ENCODE measurements at regions not wholly inside any gene's neighbourhood (a gene's known extent, or its start where the extent isn't known, plus 50 kb on each side); places are given as distances from the start of the nearest gene placed in this dataset.

DNA sequence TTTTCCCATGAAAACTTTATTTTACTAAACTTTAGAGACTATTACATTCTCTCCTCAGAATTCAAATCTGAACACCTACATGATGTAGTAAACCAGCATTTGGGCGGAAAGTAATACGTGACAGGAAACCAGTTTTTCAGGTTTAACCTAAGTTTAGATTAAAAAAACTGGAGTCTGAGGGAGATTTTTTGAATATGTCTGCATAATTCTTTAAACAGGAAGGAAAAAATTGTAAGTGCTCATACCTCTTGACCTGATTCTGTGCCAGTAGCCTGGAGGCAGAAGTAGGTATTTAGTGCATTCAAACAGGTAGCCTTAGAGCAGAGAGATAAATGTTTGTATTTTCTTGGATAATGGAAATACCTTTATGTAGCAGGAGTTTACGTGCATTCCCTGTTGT lies 224.3 kb downstream of the MDFIC start:
- intact Hi-C loops (cut with DNase I): no loop called here

DNA sequence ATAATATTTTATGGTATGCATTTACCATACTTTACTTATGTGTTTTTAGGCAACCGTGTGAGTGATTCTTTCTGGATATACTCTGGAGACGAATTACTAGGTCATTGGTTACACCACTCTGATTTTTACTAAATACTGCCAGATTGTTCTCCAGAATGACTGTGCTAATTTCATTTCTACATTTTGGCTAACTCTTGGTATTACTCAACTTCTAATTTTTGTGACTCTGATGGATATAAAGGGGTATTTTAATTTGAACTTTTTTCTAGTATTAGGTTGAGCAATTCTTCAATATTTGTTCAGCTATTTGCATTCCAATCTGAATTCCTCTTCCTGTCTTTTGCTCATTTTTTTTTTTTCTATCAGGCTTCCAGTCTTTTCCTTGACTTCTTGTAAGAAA lies 223.6 kb downstream of the MDFIC start:
- intact Hi-C loops (cut with DNase I): no loop called here
- TF ChIP-seq, protein P1, sequence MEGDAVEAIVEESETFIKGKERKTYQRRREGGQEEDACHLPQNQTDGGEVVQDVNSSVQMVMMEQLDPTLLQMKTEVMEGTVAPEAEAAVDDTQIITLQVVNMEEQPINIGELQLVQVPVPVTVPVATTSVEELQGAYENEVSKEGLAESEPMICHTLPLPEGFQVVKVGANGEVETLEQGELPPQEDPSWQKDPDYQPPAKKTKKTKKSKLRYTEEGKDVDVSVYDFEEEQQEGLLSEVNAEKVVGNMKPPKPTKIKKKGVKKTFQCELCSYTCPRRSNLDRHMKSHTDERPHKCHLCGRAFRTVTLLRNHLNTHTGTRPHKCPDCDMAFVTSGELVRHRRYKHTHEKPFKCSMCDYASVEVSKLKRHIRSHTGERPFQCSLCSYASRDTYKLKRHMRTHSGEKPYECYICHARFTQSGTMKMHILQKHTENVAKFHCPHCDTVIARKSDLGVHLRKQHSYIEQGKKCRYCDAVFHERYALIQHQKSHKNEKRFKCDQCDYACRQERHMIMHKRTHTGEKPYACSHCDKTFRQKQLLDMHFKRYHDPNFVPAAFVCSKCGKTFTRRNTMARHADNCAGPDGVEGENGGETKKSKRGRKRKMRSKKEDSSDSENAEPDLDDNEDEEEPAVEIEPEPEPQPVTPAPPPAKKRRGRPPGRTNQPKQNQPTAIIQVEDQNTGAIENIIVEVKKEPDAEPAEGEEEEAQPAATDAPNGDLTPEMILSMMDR (IDR thresholded peaks at IDR 0.05): no peak
- TF ChIP-seq POLR2A (IDR thresholded peaks at IDR 0.05): no peak
- no peak for TF ChIP-seq EP300 (IDR thresholded peaks at IDR 0.05)

More for the DNA sequence above, 224.3 kb downstream of the MDFIC start:
- 87 to 93% (median 88%) methylated on average over 3 of the region's 3 CpGs for WGBS, 3 donors
- DNase-seq: no peak
- TF ChIP-seq POLR2A (IDR thresholded peaks at IDR 0.05) (no peak), EP300 (IDR thresholded peaks at IDR 0.05) (no peak)
- TF ChIP-seq, protein P1 (IDR thresholded peaks at IDR 0.05): no peak
- H3K4me3 ChIP-seq: no peak overlapping the region
- no peak overlapping the region for H3K27ac ChIP-seq
- no peaks in the 10 kb centered on the region for H3K9me3 ChIP-seq
- H3K36me3 ChIP-seq: no peaks in the 10 kb centered on the region
- H3K4me1 ChIP-seq (ENCODE audit: insufficient read depth): no peaks in the 10 kb centered on the region
- no peaks in the 10 kb centered on the region for H3K27me3 ChIP-seq

DNA sequence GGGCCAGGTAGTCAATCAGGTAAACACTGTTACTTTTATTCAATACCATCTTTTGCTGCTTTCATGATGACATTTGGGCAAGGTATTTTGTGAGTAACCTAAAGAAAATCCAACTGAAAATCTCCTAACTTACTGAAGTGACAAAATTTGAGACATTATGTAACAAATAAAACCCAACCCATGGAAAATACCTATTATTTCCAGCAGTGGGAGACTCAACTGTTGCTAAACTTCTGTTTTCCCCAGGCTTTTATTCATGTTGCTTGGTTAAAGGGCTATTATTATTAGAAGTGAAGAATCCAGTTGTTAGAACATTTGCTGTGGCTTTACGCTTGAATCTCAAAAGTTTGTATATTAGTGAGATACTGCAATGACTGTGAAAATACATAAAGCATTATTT lies 215.9 kb downstream of the MDFIC start:
- no peak overlapping the region for H3K27ac ChIP-seq
- no peaks in the 10 kb centered on the region for H3K27me3 ChIP-seq
- H3K36me3 ChIP-seq: no peaks in the 10 kb centered on the region
- DNase-seq: no peak
- H3K4me3 ChIP-seq: no peak overlapping the region
- intact Hi-C loops (cut with DNase I): no loop called here
- TF ChIP-seq, protein P1 (IDR thresholded peaks at IDR 0.05): no peak
- TF ChIP-seq POLR2A (IDR thresholded peaks at IDR 0.05) (no peak), EP300 (IDR thresholded peaks at IDR 0.05) (no peak)
- no peaks in the 10 kb centered on the region for H3K4me1 ChIP-seq (ENCODE audit: insufficient read depth)
- H3K9me3 ChIP-seq: no peaks in the 10 kb centered on the region
- 93 to 96% (median 94%) methylated on average over 1 of the region's 1 CpG for WGBS, 3 donors

More for the DNA sequence above, 223.6 kb downstream of the MDFIC start:
- no peaks in the 10 kb centered on the region for H3K9me3 ChIP-seq
- H3K4me3 ChIP-seq: no peak overlapping the region
- H3K27me3 ChIP-seq: no peaks in the 10 kb centered on the region
- DNase-seq: no peak
- no peaks in the 10 kb centered on the region for H3K4me1 ChIP-seq (ENCODE audit: insufficient read depth)
- WGBS, 3 donors: 54 to 61% (median 54%) methylated on average over 2 of the region's 2 CpGs
- H3K27ac ChIP-seq: no peak overlapping the region
- no peaks in the 10 kb centered on the region for H3K36me3 ChIP-seq

DNA sequence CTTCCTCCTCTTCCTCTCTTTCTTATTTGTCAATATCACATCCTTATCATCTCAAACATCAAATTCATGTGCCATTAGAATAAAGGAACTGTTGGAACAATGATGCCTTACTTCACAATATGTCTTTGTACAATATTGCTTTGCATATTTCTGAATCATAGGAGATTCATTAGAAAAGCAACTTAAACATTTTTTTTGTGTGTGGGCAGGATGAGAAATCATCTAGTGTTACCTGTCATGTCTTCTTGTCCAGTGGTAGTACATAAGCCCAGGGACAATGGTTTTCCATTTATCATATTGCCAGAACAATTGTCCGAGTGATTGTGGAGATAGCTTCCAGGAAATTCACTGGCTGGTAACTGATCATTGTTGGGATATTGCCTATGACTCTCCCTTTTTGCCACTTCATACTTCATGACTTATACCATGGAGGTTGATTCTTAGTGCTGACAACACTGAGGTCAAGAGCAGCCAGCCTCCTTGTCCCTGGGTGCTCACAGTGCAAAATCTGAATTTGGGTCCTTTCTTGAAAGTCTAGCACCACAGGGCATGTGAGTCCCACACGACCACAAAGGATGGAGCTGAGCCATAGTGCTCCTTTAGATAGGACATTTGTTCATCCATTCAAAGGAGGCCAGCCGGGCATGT lies 215.0 kb downstream of the MDFIC start:
- intact Hi-C loops (cut with DNase I): no loop called here
- no peak overlapping the region for H3K27ac ChIP-seq
- H3K4me3 ChIP-seq: no peak overlapping the region

More for the DNA sequence above, 215.0 kb downstream of the MDFIC start:
- H3K27me3 ChIP-seq: no peaks in the 10 kb centered on the region
- no peaks in the 10 kb centered on the region for H3K4me1 ChIP-seq (ENCODE audit: insufficient read depth)
- WGBS, 3 donors: 91 to 99% (median 98%) methylated on average over 3 of the region's 3 CpGs
- TF ChIP-seq EP300 (IDR thresholded peaks at IDR 0.05) (no peak), POLR2A (IDR thresholded peaks at IDR 0.05) (no peak)
- TF ChIP-seq, protein P1 (IDR thresholded peaks at IDR 0.05): no peak
- no peak for DNase-seq
- H3K36me3 ChIP-seq: no peaks in the 10 kb centered on the region
- no peaks in the 10 kb centered on the region for H3K9me3 ChIP-seq

Measured in ovary (tissue), 7 donors.